ENCODE measurements at regions not wholly inside any gene's neighbourhood (a gene's known extent, or its start where the extent isn't known, plus 50 kb on each side); places are given as distances from the start of the nearest gene placed in this dataset.

GRCh38 chr9:99303177-99303576, 81.1 kb downstream of the SEC61B start:
- Histone ChIP-seq H2BK5ac (ENCODE audit: insufficient read length, low read length) (no peak overlapping the region), H2BK12ac (ENCODE audit: insufficient read length, low read depth, low read length) (no peak overlapping the region), H3T11ph (ENCODE audit: low read length) (no peak overlapping the region), H4K5ac (ENCODE audit: insufficient read length, low read depth, low read length) (no peak overlapping the region), H2AFZ (ENCODE audit: low read length) (no peak overlapping the region), H3K23ac (ENCODE audit: insufficient read length, low read depth, low read length) (no peak overlapping the region), H3K14ac (ENCODE audit: insufficient read depth, low read length) (no peak overlapping the region), H3K79me1 (ENCODE audit: insufficient read depth, low read depth, low read length, poor library complexity, severe bottlenecking) (no peaks in the 10 kb centered on the region), H3K27ac (ENCODE audit: insufficient read length, low read depth, low read length) (no peak overlapping the region), H3K56ac (ENCODE audit: insufficient read length, low read depth, low read length) (no peak overlapping the region), H2AK5ac (ENCODE audit: insufficient read length, low read length) (no peak overlapping the region), H2BK120ac (ENCODE audit: low read depth, low read length, poor library complexity, severe bottlenecking) (no peak overlapping the region), H3K23me2 (ENCODE audit: insufficient read length, low read depth, low read length, poor library complexity, severe bottlenecking) (no peaks in the 10 kb centered on the region), H4K91ac (ENCODE audit: insufficient read length, low read depth, low read length) (no peak overlapping the region), H4K8ac (replicated peaks; ENCODE audit: insufficient read length, low read depth, low read length) (no peak overlapping the region), H3K27me3 (ENCODE audit: insufficient read depth, low read length) (no peaks in the 10 kb centered on the region), H3K4me1 (ENCODE audit: insufficient read depth, low read length) (peaks cover 12% of the 10 kb centered on the region; the same call in 1 of the 2 replicates), H2BK15ac (ENCODE audit: low read depth, low read length) (no peak overlapping the region), H2BK20ac (ENCODE audit: low read depth, low read length, poor library complexity, severe bottlenecking) (no peak overlapping the region), H3K9me3 (ENCODE audit: control insufficient read depth, low read depth, low read length) (no peaks in the 10 kb centered on the region), H3K4ac (ENCODE audit: low read depth, low read length) (no peak overlapping the region), H4K20me1 (ENCODE audit: control insufficient read depth, insufficient read depth, insufficient read length) (no peaks in the 10 kb centered on the region), H3K4me2 (ENCODE audit: insufficient read depth, insufficient read length, low read length) (no peak overlapping the region), H3K79me2 (ENCODE audit: insufficient read depth, low read length) (no peaks in the 10 kb centered on the region), H3K18ac (ENCODE audit: insufficient read length, low read depth, low read length) (no peak overlapping the region), H3K9ac (ENCODE audit: extremely low read depth, insufficient read length, low read length) (no peak overlapping the region)
- no peak for DNase-seq
- H3K36me3 Mint-ChIP-seq (ENCODE audit: insufficient read depth in 1 of 3, low read depth in 3 of 3) = no peaks in the 10 kb centered on the region
- no peak for TF ChIP-seq CTCF (conservative IDR thresholded peaks at IDR 0.05)
- H3K27ac Mint-ChIP-seq = no peak overlapping the region
- H3K9me3 Mint-ChIP-seq = no peaks in the 10 kb centered on the region
- no peak overlapping the region for H3K4me3 Mint-ChIP-seq
- peaks cover 37 to 38% of the 10 kb centered on the region in 2 experiments for H3K4me1 Mint-ChIP-seq
- no peaks in the 10 kb centered on the region; the same call in 1 of the 2 replicates for H3K27me3 Mint-ChIP-seq (ENCODE audit: low read depth)
- no CpG with 5 or more reads among the region's 6 CpGs for WGBS (ENCODE audit: extremely low coverage, insufficient read length, low lambda C conversion rate)
